ENCODE measurements at regions not wholly inside any gene's neighbourhood (a gene's known extent, or its start where the extent isn't known, plus 50 kb on each side); places are given as distances from the start of the nearest gene placed in this dataset.

- DNase-seq (no peak), ATAC-seq (ENCODE audit: low read depth in 2 of 2) (no peak)
- no peak overlapping the region for H3K27ac Mint-ChIP-seq
- no peaks in the 10 kb centered on the region for H3K4me1 Mint-ChIP-seq
- Histone ChIP-seq H3K27ac (ENCODE audit: insufficient read depth, low read length, poor library complexity, severe bottlenecking) (no peak overlapping the region), H3K27me3 (ENCODE audit: control insufficient read depth, insufficient read depth, low read length) (no peaks in the 10 kb centered on the region), H3K4me3 (ENCODE audit: low read depth, low read length) (no peak overlapping the region), H3K36me3 (ENCODE audit: control insufficient read depth, insufficient read depth, low read length) (no peaks in the 10 kb centered on the region), H3K9me3 (ENCODE audit: control insufficient read depth in 2 of 2, low read length in 2 of 2) (peaks cover 2 to 6% of the 10 kb centered on the region in 2 experiments), H3K4me1 (ENCODE audit: control insufficient read depth, insufficient read depth, low read length, poor library complexity, severe bottlenecking) (no peaks in the 10 kb centered on the region)
- peaks cover 3 to 24% (median 13%) of the 10 kb centered on the region in 7 donors for H3K9me3 Mint-ChIP-seq
- no peak overlapping the region for H3K4me3 Mint-ChIP-seq
- no peaks in the 10 kb centered on the region for H3K27me3 Mint-ChIP-seq
- no peaks in the 10 kb centered on the region for H3K36me3 Mint-ChIP-seq
Measured at GRCh38 chr18:27899893-27900292, 277.0 kb downstream of the CDH2 start.

- Histone ChIP-seq H3K4me3 (ENCODE audit: low read depth, low read length) (no peak overlapping the region), H3K27me3 (ENCODE audit: control insufficient read depth, insufficient read depth, low read length) (no peaks in the 10 kb centered on the region), H3K27ac (ENCODE audit: insufficient read depth, low read length, poor library complexity, severe bottlenecking) (no peak overlapping the region), H3K4me1 (ENCODE audit: control insufficient read depth, insufficient read depth, low read length, poor library complexity, severe bottlenecking) (no peaks in the 10 kb centered on the region), H3K36me3 (ENCODE audit: control insufficient read depth, insufficient read depth, low read length) (no peaks in the 10 kb centered on the region), H3K9me3 (ENCODE audit: control insufficient read depth in 2 of 2, low read length in 2 of 2) (no peaks in the 10 kb centered on the region)
- DNase-seq = no peak
- Mint-ChIP-seq H3K9me3 (peaks cover under 1 to 24% (median 10%) of the 10 kb centered on the region in 7 donors), H3K4me3 (no peak overlapping the region), H3K4me1 (no peaks in the 10 kb centered on the region), H3K27ac (no peak overlapping the region), H3K36me3 (no peaks in the 10 kb centered on the region), H3K27me3 (no peaks in the 10 kb centered on the region)
- no peak for ATAC-seq (ENCODE audit: low read depth in 2 of 2)
Measured at GRCh38 chr18:27894746-27895145, 282.2 kb downstream of the CDH2 start.

GRCh38 chr18:27887711-27888495 lies 289.0 kb downstream of the CDH2 start:
- no peak overlapping the region for H3K27ac Mint-ChIP-seq
- Histone ChIP-seq H3K4me3 (ENCODE audit: low read depth, low read length) (no peak overlapping the region), H3K9me3 (ENCODE audit: control insufficient read depth in 2 of 2, low read length in 2 of 2) (peaks cover 0 to 13% of the 10 kb centered on the region in 2 experiments), H3K36me3 (ENCODE audit: control insufficient read depth, insufficient read depth, low read length) (no peaks in the 10 kb centered on the region), H3K27ac (ENCODE audit: insufficient read depth, low read length, poor library complexity, severe bottlenecking) (no peak overlapping the region), H3K4me1 (ENCODE audit: control insufficient read depth, insufficient read depth, low read length, poor library complexity, severe bottlenecking) (no peaks in the 10 kb centered on the region), H3K27me3 (ENCODE audit: control insufficient read depth, insufficient read depth, low read length) (no peaks in the 10 kb centered on the region)
- no peak overlapping the region for H3K4me3 Mint-ChIP-seq
- ATAC-seq (ENCODE audit: low read depth in 2 of 2) = no peak
- H3K4me1 Mint-ChIP-seq = no peaks in the 10 kb centered on the region
- H3K9me3 Mint-ChIP-seq = peaks cover 0 to 28% (median 6%) of the 10 kb centered on the region in 7 donors
- H3K36me3 Mint-ChIP-seq = no peaks in the 10 kb centered on the region
- H3K27me3 Mint-ChIP-seq = no peaks in the 10 kb centered on the region
- DNase-seq = no peak

GRCh38 chr18:27887287-27887686 lies 289.6 kb downstream of the CDH2 start:
- Histone ChIP-seq H3K4me3 (ENCODE audit: low read depth, low read length) (no peak overlapping the region), H3K4me1 (ENCODE audit: control insufficient read depth, insufficient read depth, low read length, poor library complexity, severe bottlenecking) (no peaks in the 10 kb centered on the region), H3K9me3 (ENCODE audit: control insufficient read depth in 2 of 2, low read length in 2 of 2) (peaks cover 0 to 13% of the 10 kb centered on the region in 2 experiments), H3K27me3 (ENCODE audit: control insufficient read depth, insufficient read depth, low read length) (no peaks in the 10 kb centered on the region), H3K27ac (ENCODE audit: insufficient read depth, low read length, poor library complexity, severe bottlenecking) (no peak overlapping the region), H3K36me3 (ENCODE audit: control insufficient read depth, insufficient read depth, low read length) (no peaks in the 10 kb centered on the region)
- Mint-ChIP-seq H3K27me3 (no peaks in the 10 kb centered on the region), H3K27ac (no peak overlapping the region), H3K9me3 (peaks cover 0 to 35% (median 6%) of the 10 kb centered on the region in 7 donors), H3K36me3 (no peaks in the 10 kb centered on the region), H3K4me1 (no peaks in the 10 kb centered on the region), H3K4me3 (no peak overlapping the region)
- DNase-seq (no peak), ATAC-seq (ENCODE audit: low read depth in 2 of 2) (no peak)

GRCh38 chr18:27879540-27879939 lies 297.4 kb downstream of the CDH2 start:
- Mint-ChIP-seq H3K4me3 (no peak overlapping the region), H3K9me3 (peaks cover 3 to 40% (median 11%) of the 10 kb centered on the region in 7 donors), H3K36me3 (no peaks in the 10 kb centered on the region), H3K4me1 (no peaks in the 10 kb centered on the region), H3K27ac (no peak overlapping the region), H3K27me3 (no peaks in the 10 kb centered on the region)
- Histone ChIP-seq H3K4me1 (ENCODE audit: control insufficient read depth, insufficient read depth, low read length, poor library complexity, severe bottlenecking) (no peaks in the 10 kb centered on the region), H3K9me3 (ENCODE audit: control insufficient read depth in 2 of 2, low read length in 2 of 2) (peaks cover 4 to 6% of the 10 kb centered on the region in 2 experiments), H3K27me3 (ENCODE audit: control insufficient read depth, insufficient read depth, low read length) (no peaks in the 10 kb centered on the region), H3K4me3 (ENCODE audit: low read depth, low read length) (no peak overlapping the region), H3K36me3 (ENCODE audit: control insufficient read depth, insufficient read depth, low read length) (no peaks in the 10 kb centered on the region), H3K27ac (ENCODE audit: insufficient read depth, low read length, poor library complexity, severe bottlenecking) (no peak overlapping the region)
- DNase-seq = no peak
- no peak for ATAC-seq (ENCODE audit: low read depth in 2 of 2)

- Mint-ChIP-seq H3K36me3 (no peaks in the 10 kb centered on the region), H3K4me3 (no peak overlapping the region), H3K4me1 (no peaks in the 10 kb centered on the region), H3K27ac (no peak overlapping the region), H3K27me3 (no peaks in the 10 kb centered on the region), H3K9me3 (peaks cover 7 to 12% (median 10%) of the 10 kb centered on the region in 7 donors)
- ATAC-seq (ENCODE audit: low read depth in 2 of 2) (no peak), DNase-seq (no peak)
- Histone ChIP-seq H3K27me3 (ENCODE audit: control insufficient read depth, insufficient read depth, low read length) (no peaks in the 10 kb centered on the region), H3K9me3 (ENCODE audit: control insufficient read depth in 2 of 2, low read length in 2 of 2) (peaks cover 0 to 2% of the 10 kb centered on the region in 2 experiments), H3K27ac (ENCODE audit: insufficient read depth, low read length, poor library complexity, severe bottlenecking) (no peak overlapping the region), H3K4me3 (ENCODE audit: low read depth, low read length) (no peak overlapping the region), H3K4me1 (ENCODE audit: control insufficient read depth, insufficient read depth, low read length, poor library complexity, severe bottlenecking) (no peaks in the 10 kb centered on the region), H3K36me3 (ENCODE audit: control insufficient read depth, insufficient read depth, low read length) (no peaks in the 10 kb centered on the region)
Measured at GRCh38 chr18:27871726-27872125, 305.2 kb downstream of the CDH2 start.

- no peak overlapping the region for H3K4me3 ChIP-seq (ENCODE audit: low read depth, low read length)
- H3K4me3 Mint-ChIP-seq = no peak overlapping the region
- no peaks in the 10 kb centered on the region for H3K36me3 Mint-ChIP-seq
- peaks cover 0 to 2% of the 10 kb centered on the region in 2 experiments for H3K9me3 ChIP-seq (ENCODE audit: control insufficient read depth in 2 of 2, low read length in 2 of 2)
- H3K27me3 ChIP-seq (ENCODE audit: control insufficient read depth, insufficient read depth, low read length) = no peaks in the 10 kb centered on the region
- peaks cover 7 to 20% (median 11%) of the 10 kb centered on the region in 7 donors for H3K9me3 Mint-ChIP-seq
- no peak overlapping the region for H3K27ac ChIP-seq (ENCODE audit: insufficient read depth, low read length, poor library complexity, severe bottlenecking)
- H3K27me3 Mint-ChIP-seq = no peaks in the 10 kb centered on the region
- ATAC-seq (ENCODE audit: low read depth in 2 of 2) (no peak), DNase-seq (no peak)
- no peaks in the 10 kb centered on the region for H3K4me1 Mint-ChIP-seq
- no peaks in the 10 kb centered on the region for H3K36me3 ChIP-seq (ENCODE audit: control insufficient read depth, insufficient read depth, low read length)
- H3K27ac Mint-ChIP-seq = no peak overlapping the region
- H3K4me1 ChIP-seq (ENCODE audit: control insufficient read depth, insufficient read depth, low read length, poor library complexity, severe bottlenecking) = no peaks in the 10 kb centered on the region
Measured at GRCh38 chr18:27869735-27870134, 307.2 kb downstream of the CDH2 start.

GRCh38 chr18:27865431-27865830 lies 311.5 kb downstream of the CDH2 start:
- H3K27ac Mint-ChIP-seq = no peak overlapping the region
- no peaks in the 10 kb centered on the region for H3K4me1 ChIP-seq (ENCODE audit: control insufficient read depth, insufficient read depth, low read length, poor library complexity, severe bottlenecking)
- H3K4me3 Mint-ChIP-seq = no peak overlapping the region
- H3K4me3 ChIP-seq (ENCODE audit: low read depth, low read length) = no peak overlapping the region
- DNase-seq (no peak), ATAC-seq (ENCODE audit: low read depth in 2 of 2) (no peak)
- no peak overlapping the region for H3K27ac ChIP-seq (ENCODE audit: insufficient read depth, low read length, poor library complexity, severe bottlenecking)
- H3K27me3 ChIP-seq (ENCODE audit: control insufficient read depth, insufficient read depth, low read length) = no peaks in the 10 kb centered on the region
- no peaks in the 10 kb centered on the region for H3K4me1 Mint-ChIP-seq
- peaks cover 0 to 15% (median 7%) of the 10 kb centered on the region in 7 donors for H3K9me3 Mint-ChIP-seq
- no peaks in the 10 kb centered on the region for H3K36me3 ChIP-seq (ENCODE audit: control insufficient read depth, insufficient read depth, low read length)
- peaks cover 0 to 3% of the 10 kb centered on the region in 2 experiments for H3K9me3 ChIP-seq (ENCODE audit: control insufficient read depth in 2 of 2, low read length in 2 of 2)
- H3K27me3 Mint-ChIP-seq = no peaks in the 10 kb centered on the region
- no peaks in the 10 kb centered on the region for H3K36me3 Mint-ChIP-seq
